LoVo (cell line): ENCODE measurements at regions not wholly inside any gene's neighbourhood (a gene's known extent, or its start where the extent isn't known, plus 50 kb on each side); places are given as distances from the start of the nearest gene placed in this dataset.

ENCODE experiments used
- DNase-seq: peaks from one replicate; pipeline ENCODE4 v3.0.0-alpha.2; 2016; ENCODE audit warnings: low spot score

- no peak for DNase-seq
These were observed 236.6 kb upstream of the RAB4A start for GRCh38 chr1:229034342-229034741.

GRCh38 chr1:229035054-229035747, 235.7 kb upstream of the RAB4A start:
- DNase-seq = no peak

- DNase-seq = no peak
These were observed 235.2 kb upstream of the RAB4A start for GRCh38 chr1:229035748-229036082.

GRCh38 chr1:229037806-229038405, 233.0 kb upstream of the RAB4A start:
- no peak for DNase-seq

GRCh38 chr1:229040630-229041358, 230.1 kb upstream of the RAB4A start:
- DNase-seq = no peak

- no peak for DNase-seq
These were observed 229.0 kb upstream of the RAB4A start for GRCh38 chr1:229041946-229042345.

- DNase-seq = no peak
These were observed 228.4 kb upstream of the RAB4A start for GRCh38 chr1:229042482-229042881.

GRCh38 chr1:229043115-229043514, 227.8 kb upstream of the RAB4A start:
- no peak for DNase-seq

- DNase-seq = no peak
These were observed 224.6 kb upstream of the RAB4A start for GRCh38 chr1:229046251-229046853.

- no peak for DNase-seq
These were observed 223.6 kb upstream of the RAB4A start for GRCh38 chr1:229047161-229047839.

GRCh38 chr1:229047840-229048620, 222.9 kb upstream of the RAB4A start:
- no peak for DNase-seq

GRCh38 chr1:229048896-229049295, 222.0 kb upstream of the RAB4A start:
- no peak for DNase-seq

- DNase-seq = no peak
These were observed 214.9 kb upstream of the RAB4A start for GRCh38 chr1:229056046-229056445.

- no peak for DNase-seq
These were observed 212.8 kb upstream of the RAB4A start for GRCh38 chr1:229058111-229058561.

- DNase-seq = no peak
These were observed 212.2 kb upstream of the RAB4A start for GRCh38 chr1:229058729-229059128.

GRCh38 chr1:229059671-229060539, 211.0 kb upstream of the RAB4A start:
- DNase-seq = no peak

GRCh38 chr1:229062135-229062534, 208.8 kb upstream of the RAB4A start:
- DNase-seq = no peak

GRCh38 chr1:229063154-229063773, 207.6 kb upstream of the RAB4A start:
- DNase-seq = no peak

- peak; percentile 87 for DNase-seq
These were observed 206.4 kb upstream of the RAB4A start for GRCh38 chr1:229064320-229065168.
